ENCODE measurements at regions not wholly inside any gene's neighbourhood (a gene's known extent, or its start where the extent isn't known, plus 50 kb on each side); places are given as distances from the start of the nearest gene placed in this dataset.
A peak's percentile ranks its signal among the peaks of the same experiment; 100 is the strongest.
"Not testable (repeated sequence)": the region's sequence is repeated elsewhere in the genome, so short reads cannot be mapped to it uniquely, and the experiment has no call there.

- no peaks in the 10 kb centered on the region for H3K36me3 Mint-ChIP-seq (ENCODE audit: low read depth)
- no peak overlapping the region for H3K4me3 Mint-ChIP-seq
- DNase-seq, result no peak
- H3K9me3 ChIP-seq (ENCODE audit: control insufficient read depth, low read length, poor library complexity, severe bottlenecking), result no peaks in the 10 kb centered on the region
- H3K27ac Mint-ChIP-seq, result no peak overlapping the region
- ATAC-seq, result no peak
- peaks cover 5% of the 10 kb centered on the region for H3K4me1 Mint-ChIP-seq
- H3K27me3 Mint-ChIP-seq, result no peaks in the 10 kb centered on the region
Measured at GRCh38 chr12:46590991-46591703, 218.6 kb upstream of the SLC38A2 start.

DNA sequence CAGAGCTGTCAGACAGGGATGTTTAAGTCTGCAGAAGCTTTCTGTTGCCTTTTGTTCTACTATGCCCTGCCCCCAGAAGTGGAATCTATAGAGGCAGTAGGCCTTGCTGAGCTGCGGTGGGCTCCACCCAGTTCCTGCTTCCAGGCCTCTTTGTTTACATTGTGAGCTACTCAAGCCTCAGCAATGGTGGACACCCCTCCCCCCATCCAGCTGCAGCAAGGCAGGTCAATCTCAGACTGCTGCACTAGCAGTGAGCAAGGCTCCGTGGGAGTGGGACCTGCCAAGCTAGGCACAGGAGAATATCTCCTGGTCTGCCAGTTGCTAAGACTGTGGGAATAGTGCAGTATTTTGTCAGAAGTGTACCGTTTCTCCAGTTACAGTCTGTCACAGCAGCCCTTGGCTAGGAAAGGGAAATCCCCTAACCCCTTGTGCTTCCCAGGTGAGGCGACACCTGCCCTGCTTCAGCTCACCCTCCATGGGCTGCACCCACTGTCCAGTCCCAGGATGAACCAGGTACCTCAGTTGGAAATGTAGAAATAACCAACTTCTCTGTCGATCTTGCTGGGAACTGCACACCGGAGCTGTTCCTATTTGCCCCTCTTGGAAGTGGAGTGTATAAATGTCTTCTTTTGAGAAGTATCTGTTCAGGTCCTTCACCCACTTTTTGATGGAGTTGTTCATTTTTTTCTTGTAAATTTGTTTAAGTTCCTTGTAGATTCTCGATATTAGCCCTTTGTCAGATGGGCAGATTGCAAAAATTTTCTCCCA is 213.5 kb upstream of the SLC38A2 start:
- H3K36me3 Mint-ChIP-seq (ENCODE audit: low read depth), result peaks cover 2% of the 10 kb centered on the region
- peaks cover 9% of the 10 kb centered on the region for H3K4me1 Mint-ChIP-seq
- peak in 1 of 3 donors; percentile 4 for DNase-seq
- no peaks in the 10 kb centered on the region for H3K9me3 ChIP-seq (ENCODE audit: control insufficient read depth, low read length, poor library complexity, severe bottlenecking)
- H3K27me3 Mint-ChIP-seq, result no peaks in the 10 kb centered on the region
- peak overlapping the region; percentile 2 for H3K4me3 Mint-ChIP-seq
- ATAC-seq, result peak; percentile 41
- H3K27ac Mint-ChIP-seq, result peak overlapping the region; percentile 5

- H3K36me3 Mint-ChIP-seq (ENCODE audit: low read depth); H3K27ac Mint-ChIP-seq; H3K27me3 Mint-ChIP-seq; H3K4me3 Mint-ChIP-seq; DNase-seq; ATAC-seq; H3K9me3 ChIP-seq (ENCODE audit: control insufficient read depth, low read length, poor library complexity, severe bottlenecking); H3K4me1 Mint-ChIP-seq: not testable (repeated sequence)
Measured at GRCh38 chr12:46584098-46584497, 211.5 kb upstream of the SLC38A2 start.

DNA sequence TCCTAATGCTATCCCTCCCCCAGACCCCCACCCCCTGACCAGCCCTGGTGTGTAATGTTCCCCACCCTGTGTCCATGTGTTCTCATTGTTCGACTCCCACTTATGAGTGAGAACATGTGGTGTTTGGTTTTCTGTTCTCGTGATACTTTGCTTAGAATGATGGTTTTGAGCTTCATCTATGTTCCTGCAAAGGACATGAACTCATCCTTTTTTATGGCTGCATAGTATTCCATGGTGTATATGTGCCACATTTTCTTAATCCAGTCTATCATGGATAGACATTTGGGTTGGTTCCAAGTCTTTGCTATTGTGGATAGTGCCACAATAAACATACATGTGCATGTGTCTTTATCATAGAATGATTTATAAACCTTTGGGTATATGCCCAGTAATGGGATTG is 209.4 kb upstream of the SLC38A2 start:
- not testable (repeated sequence) for H3K27ac Mint-ChIP-seq; H3K9me3 ChIP-seq (ENCODE audit: control insufficient read depth, low read length, poor library complexity, severe bottlenecking); DNase-seq; H3K36me3 Mint-ChIP-seq (ENCODE audit: low read depth); H3K4me1 Mint-ChIP-seq; ATAC-seq; H3K27me3 Mint-ChIP-seq; H3K4me3 Mint-ChIP-seq

DNA sequence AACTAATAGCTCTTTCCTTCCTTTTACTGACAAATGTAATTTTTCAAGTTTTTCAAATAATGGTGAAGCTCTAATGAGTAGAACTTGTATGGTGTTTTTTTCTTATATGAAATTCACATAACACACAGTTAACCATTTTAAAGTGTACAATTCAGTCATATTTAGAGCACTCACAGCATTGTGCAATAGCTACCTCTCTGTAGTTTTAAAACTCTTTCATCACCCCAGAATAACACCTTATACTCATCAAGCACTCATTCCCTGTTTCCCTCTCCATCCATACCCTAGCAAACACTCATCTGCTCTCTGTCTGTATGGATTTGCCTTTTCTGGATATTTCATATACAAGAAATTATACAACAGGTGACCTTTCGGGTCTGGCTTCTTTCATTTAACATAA is 207.9 kb upstream of the SLC38A2 start:
- H3K4me3 Mint-ChIP-seq, result no peak overlapping the region
- H3K36me3 Mint-ChIP-seq (ENCODE audit: low read depth), result peaks cover 2% of the 10 kb centered on the region
- H3K27me3 Mint-ChIP-seq, result no peaks in the 10 kb centered on the region
- no peaks in the 10 kb centered on the region for H3K9me3 ChIP-seq (ENCODE audit: control insufficient read depth, low read length, poor library complexity, severe bottlenecking)
- ATAC-seq (no peak), DNase-seq (no peak)
- no peak overlapping the region for H3K27ac Mint-ChIP-seq
- peaks cover 3% of the 10 kb centered on the region for H3K4me1 Mint-ChIP-seq

DNA sequence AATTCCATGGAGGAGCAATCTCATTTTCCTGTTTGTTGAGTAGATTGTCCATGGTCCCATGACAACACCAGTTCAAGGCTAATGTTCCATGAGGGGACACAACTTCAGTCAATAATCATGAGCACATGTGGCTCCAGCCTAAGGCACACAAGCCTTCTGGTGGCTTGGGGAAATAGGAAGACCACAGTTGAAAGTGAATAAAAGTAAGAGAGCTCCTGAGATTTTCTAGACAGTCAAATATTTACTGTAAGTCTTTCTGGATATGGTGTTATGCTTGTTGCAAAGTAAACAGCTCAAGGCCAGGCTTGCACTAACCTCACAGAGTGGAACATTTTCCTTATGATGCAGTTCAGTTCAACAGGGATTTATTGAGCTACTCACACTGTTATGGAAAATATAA is 206.9 kb upstream of the SLC38A2 start:
- DNase-seq (no peak), ATAC-seq (no peak)
- peaks cover 2% of the 10 kb centered on the region for H3K36me3 Mint-ChIP-seq (ENCODE audit: low read depth)
- no peak overlapping the region for H3K4me3 Mint-ChIP-seq
- H3K27ac Mint-ChIP-seq, result no peak overlapping the region
- H3K27me3 Mint-ChIP-seq, result no peaks in the 10 kb centered on the region
- H3K9me3 ChIP-seq (ENCODE audit: control insufficient read depth, low read length, poor library complexity, severe bottlenecking), result no peaks in the 10 kb centered on the region
- H3K4me1 Mint-ChIP-seq, result no peaks in the 10 kb centered on the region

- no peaks in the 10 kb centered on the region for H3K27me3 Mint-ChIP-seq
- H3K27ac Mint-ChIP-seq, result no peak overlapping the region
- no peak for ATAC-seq
Measured at GRCh38 chr12:46578190-46578982, 205.8 kb upstream of the SLC38A2 start.

DNA sequence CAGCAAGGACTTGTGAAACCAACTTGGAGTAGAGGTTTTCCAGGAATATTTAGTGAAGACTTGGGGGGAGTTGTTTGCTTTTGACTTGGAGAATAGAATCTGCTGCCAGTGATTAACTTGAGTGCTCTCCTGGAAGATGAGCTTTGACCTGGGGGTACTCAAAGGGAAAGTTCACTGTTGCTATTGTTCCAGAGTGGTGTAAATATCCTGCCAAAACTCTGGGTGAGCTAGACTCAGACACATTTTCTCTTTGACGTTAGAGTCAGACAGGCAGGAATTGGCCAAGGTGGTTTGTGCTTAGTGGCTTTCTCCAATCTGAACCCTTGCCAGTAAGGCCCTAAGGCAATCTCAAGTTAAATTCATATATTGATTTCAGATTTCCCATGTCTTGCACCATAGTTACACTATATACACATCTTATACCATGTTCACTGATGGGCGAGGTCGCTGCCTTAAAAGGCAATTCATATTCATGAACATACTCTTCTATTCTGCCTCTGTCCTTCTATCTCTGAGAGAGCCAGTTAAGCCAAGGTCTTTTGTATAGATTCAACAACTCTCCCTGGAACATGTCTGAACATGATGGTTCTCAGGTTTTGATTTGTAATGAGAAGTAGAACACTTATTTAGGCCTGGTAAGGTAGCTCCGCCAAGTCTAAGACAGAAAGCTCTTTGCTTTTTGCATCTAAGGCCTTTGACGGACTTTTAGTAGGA is 204.6 kb upstream of the SLC38A2 start:
- no peaks in the 10 kb centered on the region for H3K36me3 Mint-ChIP-seq (ENCODE audit: low read depth)
- no peaks in the 10 kb centered on the region for H3K9me3 ChIP-seq (ENCODE audit: control insufficient read depth, low read length, poor library complexity, severe bottlenecking)
- ATAC-seq, result no peak
- no peak for DNase-seq
- H3K4me1 Mint-ChIP-seq, result no peaks in the 10 kb centered on the region
- no peaks in the 10 kb centered on the region for H3K27me3 Mint-ChIP-seq
- H3K4me3 Mint-ChIP-seq, result no peak overlapping the region
- H3K27ac Mint-ChIP-seq, result no peak overlapping the region

More at GRCh38 chr12:46578190-46578982, 205.8 kb upstream of the SLC38A2 start:
- H3K9me3 ChIP-seq (ENCODE audit: control insufficient read depth, low read length, poor library complexity, severe bottlenecking), result no peaks in the 10 kb centered on the region
- Mint-ChIP-seq H3K4me3 (no peak overlapping the region), H3K4me1 (no peaks in the 10 kb centered on the region), H3K36me3 (ENCODE audit: low read depth) (no peaks in the 10 kb centered on the region)
- no peak for DNase-seq

- no peaks in the 10 kb centered on the region for H3K9me3 ChIP-seq (ENCODE audit: control insufficient read depth, low read length, poor library complexity, severe bottlenecking)
- ATAC-seq (no peak), DNase-seq (no peak)
- no peaks in the 10 kb centered on the region for H3K36me3 Mint-ChIP-seq (ENCODE audit: low read depth)
- no peaks in the 10 kb centered on the region for H3K4me1 Mint-ChIP-seq
- H3K27me3 Mint-ChIP-seq, result no peaks in the 10 kb centered on the region
- H3K27ac Mint-ChIP-seq, result no peak overlapping the region
- no peak overlapping the region for H3K4me3 Mint-ChIP-seq
Measured at GRCh38 chr12:46574847-46575246, 202.3 kb upstream of the SLC38A2 start.

DNA sequence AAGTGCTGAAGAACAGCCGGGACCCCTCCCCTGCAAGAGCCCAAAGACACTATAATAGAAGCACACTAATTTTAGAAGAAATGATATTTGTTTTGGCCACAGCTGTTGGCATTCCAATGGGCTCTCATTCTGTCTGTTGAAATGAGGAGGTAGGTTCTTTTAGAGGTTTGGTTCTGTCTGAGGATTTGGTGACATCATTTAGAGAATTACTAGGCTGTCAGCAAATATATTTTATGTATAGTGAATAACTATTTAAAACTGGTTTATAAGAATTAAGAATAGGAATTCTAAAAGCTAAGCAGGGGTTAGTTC is 200.7 kb upstream of the SLC38A2 start:
- Mint-ChIP-seq H3K27ac (no peak overlapping the region), H3K4me1 (no peaks in the 10 kb centered on the region), H3K36me3 (ENCODE audit: low read depth) (no peaks in the 10 kb centered on the region), H3K27me3 (no peaks in the 10 kb centered on the region), H3K4me3 (no peak overlapping the region)
- ATAC-seq, result no peak
- peaks cover 2% of the 10 kb centered on the region for H3K9me3 ChIP-seq (ENCODE audit: control insufficient read depth, low read length, poor library complexity, severe bottlenecking)
- DNase-seq, result no peak

GRCh38 chr12:46572644-46573346 is 200.2 kb upstream of the SLC38A2 start:
- H3K27ac Mint-ChIP-seq, result no peak overlapping the region
- DNase-seq, result no peak
- ATAC-seq, result no peak
- H3K27me3 Mint-ChIP-seq, result no peaks in the 10 kb centered on the region
- H3K4me1 Mint-ChIP-seq, result no peaks in the 10 kb centered on the region
- no peaks in the 10 kb centered on the region for H3K36me3 Mint-ChIP-seq (ENCODE audit: low read depth)
- H3K9me3 ChIP-seq (ENCODE audit: control insufficient read depth, low read length, poor library complexity, severe bottlenecking), result peaks cover 4% of the 10 kb centered on the region
- no peak overlapping the region for H3K4me3 Mint-ChIP-seq

DNA sequence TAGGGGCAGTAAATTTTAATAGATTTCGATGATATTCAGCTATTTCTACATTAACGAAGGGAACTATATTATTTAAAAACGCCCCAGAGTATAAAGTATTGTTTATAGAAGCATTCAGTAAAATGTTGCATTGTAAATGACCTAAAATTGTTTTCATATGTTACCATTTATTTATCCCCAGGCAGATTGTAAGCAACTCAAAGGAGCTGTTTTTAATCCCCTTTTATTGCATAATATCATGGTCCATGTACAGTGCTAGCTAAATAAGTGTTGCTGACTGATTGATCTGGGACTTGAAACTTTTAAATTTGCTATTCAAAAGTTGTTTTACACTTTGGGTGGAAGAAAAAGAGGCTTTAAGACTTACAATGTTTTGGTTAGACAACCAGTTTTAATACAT is 199.0 kb upstream of the SLC38A2 start:
- Mint-ChIP-seq H3K4me1 (no peaks in the 10 kb centered on the region), H3K36me3 (ENCODE audit: low read depth) (no peaks in the 10 kb centered on the region), H3K4me3 (no peak overlapping the region), H3K27me3 (no peaks in the 10 kb centered on the region), H3K27ac (no peak overlapping the region)
- DNase-seq, result no peak
- no peak for ATAC-seq
- peaks cover 4% of the 10 kb centered on the region for H3K9me3 ChIP-seq (ENCODE audit: control insufficient read depth, low read length, poor library complexity, severe bottlenecking)

Data from T-helper 17 cell (primary cell).